HG03571 (cell line): ENCODE measurements at regions not wholly inside any gene's neighbourhood (a gene's known extent, or its start where the extent isn't known, plus 50 kb on each side); places are given as distances from the start of the nearest gene placed in this dataset.

Source experiments
- ATAC-seq: cut with Tn5 transposase; IDR thresholded peaks from one replicate; pipeline ENCODE4 v1.9.1; 2021; ENCODE audit not compliant: unreplicated experiment

- no peak for ATAC-seq
Measured at GRCh38 chr21:16794950-16795349, 717.9 kb upstream of the CXADR start.

GRCh38 chr21:16796776-16797175 lies 716.1 kb upstream of the CXADR start:
- no peak for ATAC-seq

- no peak for ATAC-seq
Measured at GRCh38 chr21:16797540-16797939, 715.3 kb upstream of the CXADR start.

GRCh38 chr21:16797966-16798365 lies 714.9 kb upstream of the CXADR start:
- ATAC-seq = no peak

DNA sequence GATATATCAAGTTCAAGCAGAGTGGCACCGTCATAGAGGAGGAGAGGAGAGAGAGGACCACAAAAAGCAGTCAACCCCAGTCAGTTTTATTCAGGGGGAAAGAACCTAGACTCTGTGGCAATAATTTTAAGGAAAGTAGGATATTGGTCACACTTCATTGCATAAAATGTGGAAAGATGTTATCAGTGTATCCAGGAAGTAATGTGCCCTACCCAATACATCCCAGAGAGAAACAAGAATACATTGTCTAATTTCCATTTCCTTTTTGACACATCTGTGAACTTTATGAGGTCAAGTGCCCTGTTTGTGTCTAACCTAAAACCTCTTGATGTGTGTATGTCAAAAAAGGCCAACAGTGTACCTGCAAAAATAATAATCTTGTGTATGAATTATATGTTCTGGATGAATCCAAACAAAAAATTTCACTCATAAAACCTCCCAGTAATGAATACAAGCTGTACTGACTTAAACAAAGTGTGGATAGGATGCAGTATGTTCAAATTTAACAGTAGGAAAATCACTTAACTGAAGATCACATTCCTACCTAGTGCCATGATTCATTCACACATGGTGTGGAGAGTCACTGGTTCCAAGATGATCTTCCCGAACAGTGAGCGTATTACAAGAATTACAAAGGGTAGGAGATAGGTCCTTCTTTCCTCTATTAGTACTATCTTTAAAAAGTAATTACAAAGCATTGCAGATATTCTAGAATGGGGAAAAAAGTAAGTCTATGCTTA lies 712.1 kb upstream of the CXADR start:
- no peak for ATAC-seq

- no peak for ATAC-seq
Measured at GRCh38 chr21:16811011-16811410, 701.8 kb upstream of the CXADR start.

- no peak for ATAC-seq
Measured at GRCh38 chr21:16811970-16812369, 700.9 kb upstream of the CXADR start.

GRCh38 chr21:16815243-16815642 lies 697.6 kb upstream of the CXADR start:
- ATAC-seq = no peak

DNA sequence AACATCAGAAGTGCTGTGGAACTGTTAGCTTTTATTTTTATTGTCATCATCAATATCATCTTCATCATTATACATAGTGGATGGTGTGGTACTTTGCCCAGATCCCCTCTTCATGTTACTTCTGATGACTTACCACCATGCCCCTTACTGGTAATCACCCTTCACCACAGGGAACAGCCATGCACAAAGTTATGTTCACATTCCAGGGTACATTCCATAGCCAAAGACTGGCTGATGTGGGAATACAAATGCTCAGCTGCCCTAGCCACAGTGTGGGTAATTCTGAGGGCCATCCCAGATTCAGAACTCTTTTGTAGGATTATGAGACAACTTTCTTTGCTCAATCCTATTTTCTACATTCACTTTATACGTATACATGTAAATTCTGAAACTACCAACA lies 691.3 kb upstream of the CXADR start:
- ATAC-seq = no peak

GRCh38 chr21:16829532-16829931 lies 683.3 kb upstream of the CXADR start:
- no peak for ATAC-seq

DNA sequence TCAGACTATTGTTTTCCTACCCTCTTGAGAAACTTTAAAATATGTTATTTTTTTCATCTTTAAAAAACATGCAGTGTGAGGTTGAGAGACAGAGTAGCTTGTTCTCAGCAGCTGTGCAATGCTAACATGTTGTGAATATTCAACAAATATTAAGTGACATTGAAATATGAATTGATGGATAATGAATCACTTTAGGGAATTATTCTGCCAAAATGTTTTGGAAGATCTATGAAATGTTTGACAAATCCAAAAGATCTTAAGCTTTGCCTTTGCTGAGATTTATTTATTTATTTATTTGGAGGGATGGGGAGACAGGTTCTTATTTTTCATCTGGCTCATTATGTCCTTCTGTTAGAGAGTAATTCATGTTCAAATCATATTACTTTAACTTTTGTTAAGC lies 680.1 kb upstream of the CXADR start:
- ATAC-seq = no peak

DNA sequence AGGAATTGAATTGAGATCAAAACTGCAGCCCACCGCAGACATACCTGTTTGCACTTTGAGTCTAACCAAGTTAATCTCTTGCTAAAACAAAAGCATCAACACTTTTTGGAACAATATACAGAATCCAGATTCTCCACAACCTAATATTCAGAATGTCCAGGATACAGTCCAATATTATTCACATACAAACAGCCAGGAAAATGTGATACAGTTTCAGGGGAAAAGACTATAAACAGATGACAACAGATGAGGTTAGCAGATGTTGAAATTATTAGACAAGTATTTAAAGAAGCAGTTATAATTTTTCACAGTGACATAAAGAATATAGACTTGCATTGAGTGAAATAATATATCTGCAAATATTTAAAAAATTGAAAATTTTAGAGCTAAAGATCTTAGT lies 678.1 kb upstream of the CXADR start:
- no peak for ATAC-seq

DNA sequence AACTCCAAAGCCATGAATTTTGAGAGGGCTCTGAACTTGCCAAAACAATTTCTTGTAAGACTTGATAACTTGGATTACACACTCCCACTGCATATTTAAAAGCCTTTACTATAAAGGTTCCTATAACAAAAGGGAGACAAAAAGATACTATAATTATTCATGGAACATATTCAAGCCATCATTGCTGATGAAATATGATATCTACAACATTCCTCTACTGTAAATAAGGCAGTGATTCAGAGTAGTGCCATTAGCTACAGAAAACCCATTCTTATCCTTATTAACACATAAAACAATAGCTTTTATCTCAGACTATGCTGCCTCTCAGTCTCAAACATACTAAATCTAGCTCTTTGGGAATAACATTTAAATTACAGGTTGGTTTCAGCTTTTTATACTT lies 675.5 kb upstream of the CXADR start:
- ATAC-seq = no peak

GRCh38 chr21:16837721-16838120 lies 675.1 kb upstream of the CXADR start:
- ATAC-seq = no peak

GRCh38 chr21:16838331-16838730 lies 674.5 kb upstream of the CXADR start:
- ATAC-seq = no peak

- ATAC-seq = no peak
Measured at GRCh38 chr21:16840538-16840937, 672.3 kb upstream of the CXADR start.

DNA sequence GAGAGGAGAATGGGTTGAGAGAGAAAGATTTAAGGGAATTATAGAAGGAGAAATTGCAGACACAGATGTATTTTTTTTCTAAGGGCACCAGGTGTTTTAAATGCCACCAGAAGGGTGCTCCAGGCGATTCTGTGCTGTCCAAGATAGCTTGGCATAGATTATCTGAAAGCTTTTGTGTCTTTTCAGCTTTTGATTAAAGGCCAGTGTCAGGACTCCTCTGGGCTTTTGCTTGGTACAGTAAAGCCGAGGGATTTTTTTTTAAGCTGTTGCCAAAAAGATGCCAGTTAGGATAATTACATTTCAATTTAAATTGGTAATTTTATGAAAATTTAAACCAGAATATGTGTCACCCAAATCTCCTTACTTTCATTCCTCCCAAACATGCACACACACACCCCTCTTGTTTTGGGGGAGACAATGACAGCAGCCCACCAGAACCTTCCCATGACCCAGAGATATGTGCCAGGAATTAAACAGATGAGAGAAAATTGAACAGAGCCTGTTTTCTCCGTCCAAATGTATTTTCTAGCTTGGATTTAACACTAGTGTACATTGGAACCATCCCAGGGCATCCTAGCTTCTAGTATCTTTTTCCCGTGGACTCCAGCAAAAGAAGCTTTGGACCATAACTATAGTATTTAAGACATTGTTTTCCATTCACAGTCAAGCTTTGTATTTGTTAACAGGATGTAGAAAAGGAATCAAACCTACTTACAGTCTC lies 670.7 kb upstream of the CXADR start:
- ATAC-seq = no peak

GRCh38 chr21:16842696-16843035 lies 670.2 kb upstream of the CXADR start:
- ATAC-seq = no peak

DNA sequence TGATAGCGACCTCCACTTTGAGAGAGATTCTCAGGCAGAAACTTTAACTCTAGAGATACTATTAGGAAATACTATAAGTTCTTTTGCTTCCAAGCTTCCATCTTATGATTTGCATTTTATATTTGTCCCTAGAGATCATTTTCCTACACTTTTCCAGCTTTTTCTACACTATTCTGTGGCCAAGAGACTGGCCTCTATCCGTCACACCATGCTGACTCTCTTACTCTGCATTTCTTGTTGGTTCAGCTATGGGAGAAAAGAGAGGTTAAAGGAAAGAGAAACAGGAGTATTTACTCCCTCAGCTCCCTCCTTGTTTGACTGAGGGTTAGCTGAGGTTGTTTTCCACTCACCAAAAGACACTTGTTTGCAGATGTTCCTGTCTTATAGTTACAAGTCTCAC lies 665.6 kb upstream of the CXADR start:
- no peak for ATAC-seq

DNA sequence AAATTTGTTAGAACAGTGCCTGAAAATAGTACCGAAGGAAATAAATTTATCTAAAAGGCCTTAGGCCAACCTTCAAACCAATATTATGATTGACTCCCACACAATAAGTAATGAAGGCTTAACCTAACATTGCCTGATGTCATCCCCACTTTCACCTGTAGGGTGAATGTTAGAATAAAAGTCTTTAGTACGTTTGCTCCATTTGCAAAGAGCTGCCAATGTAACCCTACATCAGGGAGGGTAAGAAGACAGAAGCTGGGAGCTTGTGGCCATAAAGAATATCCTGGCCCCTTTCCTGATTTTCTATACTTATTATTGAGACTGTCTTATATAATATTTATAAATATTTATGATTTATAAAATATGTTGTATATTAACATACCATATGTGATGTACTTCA lies 661.8 kb upstream of the CXADR start:
- no peak for ATAC-seq

DNA sequence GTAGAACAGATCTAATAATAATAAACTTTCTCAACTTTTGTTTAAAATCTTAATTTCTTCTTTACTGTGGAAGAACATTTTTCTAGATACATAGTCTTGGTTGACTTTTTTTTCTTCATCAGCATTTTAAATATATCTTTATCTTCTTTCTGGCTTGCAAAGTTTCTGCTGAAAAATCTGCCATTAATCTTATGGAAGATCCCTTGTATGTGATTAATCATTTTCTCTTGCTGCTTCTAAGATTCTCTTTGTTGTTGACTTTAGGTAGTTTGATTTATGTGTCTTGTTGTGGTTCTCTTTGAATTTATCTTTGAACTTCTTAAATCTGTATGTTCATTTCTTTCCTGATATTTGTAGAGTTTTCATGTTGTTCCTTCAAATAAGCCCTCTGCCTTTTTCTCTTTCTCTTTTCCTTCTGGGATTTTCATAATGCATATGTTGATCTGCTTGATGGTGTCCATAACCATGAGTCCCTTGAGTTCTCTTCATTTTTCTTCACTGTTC lies 657.6 kb upstream of the CXADR start:
- no peak for ATAC-seq

DNA sequence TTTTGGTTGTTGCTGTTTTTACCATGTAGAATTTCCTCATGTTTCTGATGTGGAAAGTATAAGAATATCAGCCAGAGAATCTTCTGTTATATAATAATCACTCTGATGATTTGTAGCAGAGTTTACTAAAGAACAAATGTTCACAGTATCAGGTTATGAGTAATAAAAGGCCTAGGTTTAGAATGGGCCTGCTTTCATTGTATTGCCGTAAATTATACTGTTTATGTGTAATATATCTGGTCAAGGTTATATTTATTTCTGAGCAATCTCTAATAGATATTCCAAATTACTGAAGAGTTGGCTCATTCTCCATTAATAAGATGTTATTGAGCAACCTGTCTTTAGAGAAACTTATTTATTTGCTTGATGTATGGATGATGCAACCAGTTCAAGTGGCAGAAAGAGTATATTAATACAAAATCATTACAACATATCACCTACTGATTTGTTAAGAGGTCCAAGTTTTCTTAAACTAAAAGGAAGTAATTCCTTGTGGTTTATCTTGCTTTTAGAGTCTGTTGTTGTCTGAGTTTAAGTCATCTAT lies 649.4 kb upstream of the CXADR start:
- no peak for ATAC-seq
